NT2/D1 (cell line): ENCODE measurements at regions not wholly inside any gene's neighbourhood (a gene's known extent, or its start where the extent isn't known, plus 50 kb on each side); places are given as distances from the start of the nearest gene placed in this dataset.

Source experiments
- SUZ12 ChIP-seq: IDR thresholded peaks from 2 replicates; pipeline ENCODE4 v1.6.1; 2011; ENCODE audit not compliant: insufficient read length, insufficient read depth; ENCODE audit errors: extremely low read depth
- YY1 ChIP-seq: IDR thresholded peaks from 2 replicates; pipeline ENCODE4 v1.6.1; 2011; ENCODE audit not compliant: insufficient read length, insufficient read depth
- ZNF274 ChIP-seq: IDR thresholded peaks from 2 replicates; pipeline ENCODE4 v1.6.1; 2011; ENCODE audit warnings: mild to moderate bottlenecking, low read depth, low read length

DNA sequence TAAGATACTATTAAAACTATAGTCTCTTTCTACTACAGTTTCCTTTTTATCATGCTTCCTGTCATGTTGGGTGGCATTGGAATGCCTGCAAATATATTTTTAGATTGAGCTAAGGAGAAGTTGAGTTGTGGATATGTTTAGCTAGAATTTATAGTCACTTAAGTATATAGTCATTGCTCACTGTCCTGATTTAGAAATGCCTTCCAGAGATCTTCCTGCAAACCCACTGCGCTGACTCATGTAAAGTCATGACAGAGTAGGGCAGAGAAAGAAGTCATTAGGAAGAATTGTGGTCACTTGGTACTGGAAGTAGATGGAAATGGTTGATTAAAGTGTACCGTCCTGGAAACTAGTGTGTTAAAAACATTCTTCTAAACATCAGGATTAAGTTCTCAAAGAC lies 490.3 kb upstream of the PABPC4L start:
- TF ChIP-seq YY1 (no peak), ZNF274 (no peak), SUZ12 (no peak)
